HCT116 (cell line): ENCODE measurements at regions not wholly inside any gene's neighbourhood (a gene's known extent, or its start where the extent isn't known, plus 50 kb on each side); places are given as distances from the start of the nearest gene placed in this dataset.

Experiments
- ATAC-seq: fragments of 200-7000 bp; cut with Tn5 transposase; 2 replicates; pipeline ENCODE4 v1.9.1; 2020; ENCODE audit warnings: mild to moderate bottlenecking, moderate library complexity
- BruUV-seq: library from RNA; stranded (reverse); fragments of 400-500 nt; replicated peaks from 2 replicates; lab custom pipeline; 2021; lab: Mats Ljungman, UMichigan
- CTCF ChIA-PET: fragments of 300-600 bp; sonication (Branson Sonifier 250); formaldehyde crosslinking; loops from one replicate; lab custom pipeline; 2021; ENCODE audit warnings: antibody characterized with exemption; lab: Charles Lee
- POLR2A ChIA-PET: fragments of 300-600, 350-600 bp; sonication (Branson Sonifier 250); formaldehyde crosslinking; loops from one replicate; lab custom pipeline; 2021; ENCODE audit warnings: antibody characterized with exemption; lab: Charles Lee
- RAD21 ChIA-PET, 2 experiments: fragments of 300-600 bp; sonication (Branson Sonifier 250); formaldehyde crosslinking; loops; one replicate each; lab custom pipeline; 2023; ENCODE audit warnings: low total read pairs in 2 of 2; ENCODE audit not compliant: uncharacterized antibody in 2 of 2, unreplicated experiment in 2 of 2, low non-redundant PET in 1 of 2; lab: Charles Lee
- DNase-seq: peaks from one replicate; pipeline ENCODE4 v3.0.0-alpha.2; 2010; ENCODE audit warnings: low read depth, low spot score
- H2AFZ ChIP-seq: fragments of 200-600 bp; shearing (Covaris generic), sonication (generic); 2 replicates; pipeline ENCODE4 v1.6.1; 2017; ENCODE audit warnings: low read depth, mixed run types, mixed read lengths, antibody characterized with exemption, low read length; ENCODE audit not compliant: poor library complexity, severe bottlenecking
- H3K27ac ChIP-seq: 2 replicates; pipeline ENCODE4 v1.5.1; 2012; ENCODE audit warnings: low read depth, low read length
- H3K27me3 ChIP-seq: fragments of 200-600 bp; sonication (generic); 2 replicates; pipeline ENCODE4 v1.6.1; 2016; ENCODE audit warnings: mixed run types, low read length, mixed read lengths; ENCODE audit not compliant: insufficient read depth
- H3K36me3 ChIP-seq, 2 experiments: fragments of 200-500 bp in 1 of 2; fragments of 200-600 bp in 1 of 2; sonication (Bioruptor generic) in 1 of 2; sonication (generic) in 1 of 2; 2 replicates each; pipeline versions ENCODE4 v1.5.1 to v1.6.1; 2014 to 2016; ENCODE audit warnings: low read length in 2 of 2, inconsistent platforms in 1 of 2, mixed read lengths in 1 of 2, mixed run types in 1 of 2; ENCODE audit not compliant: insufficient read depth in 2 of 2, control insufficient read depth in 1 of 2
- H3K4me1 ChIP-seq, 2 experiments: fragments of 200-600 bp in 1 of 2; sonication (generic) in 1 of 2; 2 replicates each; pipeline versions ENCODE4 v1.5.1 to v1.6.1; 2012 to 2017; ENCODE audit warnings: low read length in 2 of 2, inconsistent platforms in 1 of 2, mild to moderate bottlenecking in 1 of 2, mixed read lengths in 1 of 2, mixed run types in 1 of 2, moderate library complexity in 1 of 2; ENCODE audit not compliant: insufficient read depth in 2 of 2, control insufficient read depth in 1 of 2
- H3K4me2 ChIP-seq: fragments of 200-600 bp; sonication (generic); 2 replicates; pipeline ENCODE4 v1.6.1; 2017; ENCODE audit warnings: mixed run types, low read length, mixed read lengths
- H3K4me3 ChIP-seq, 2 experiments: fragments of 200-600 bp in 1 of 2; sonication (generic) in 1 of 2; replicated peaks in 1 of 2; 2 replicates each; pipeline ENCODE4 v1.5.1; 2011 to 2016; ENCODE audit warnings: low read length in 2 of 2, control low read depth in 1 of 2, low read depth in 1 of 2, mild to moderate bottlenecking in 1 of 2, mixed read lengths in 1 of 2, mixed run types in 1 of 2
- H3K79me2 ChIP-seq: fragments of 200-600 bp; sonication (generic); 2 replicates; pipeline ENCODE4 v1.6.1; 2017; ENCODE audit warnings: mild to moderate bottlenecking, mixed run types, low read length, moderate library complexity, mixed read lengths; ENCODE audit not compliant: insufficient read depth
- H3K9ac ChIP-seq: fragments of 200-600 bp; sonication (generic); 2 replicates; pipeline ENCODE4 v1.6.1; 2016; ENCODE audit warnings: low read length, mixed read lengths
- H3K9me2 ChIP-seq: fragments of 200-600 bp; sonication (generic), shearing (Covaris generic); 2 replicates; pipeline ENCODE4 v1.6.1; 2017; ENCODE audit warnings: mixed run types, mild to moderate bottlenecking, moderate library complexity; ENCODE audit not compliant: insufficient read depth
- H3K9me3 ChIP-seq, 2 experiments: fragments of 200-500 bp in 1 of 2; fragments of 200-600 bp in 1 of 2; sonication (Bioruptor generic) in 1 of 2; sonication (generic) in 1 of 2; 2 replicates each; pipeline ENCODE4 v1.6.1; 2014 to 2017; ENCODE audit warnings: low read length in 2 of 2, mixed read lengths in 2 of 2, inconsistent platforms in 1 of 2, low read depth in 1 of 2, mild to moderate bottlenecking in 1 of 2, mixed run types in 1 of 2, moderate library complexity in 1 of 2; ENCODE audit not compliant: control insufficient read depth in 1 of 2, insufficient read depth in 1 of 2
- H4K20me1 ChIP-seq: fragments of 200-600 bp; sonication (generic), shearing (Covaris generic); 2 replicates; pipeline ENCODE4 v1.6.1; 2017; ENCODE audit warnings: mixed run types, mild to moderate bottlenecking, moderate library complexity; ENCODE audit not compliant: insufficient read depth
- CBX3 ChIP-seq: IDR thresholded peaks from 2 replicates; pipeline ENCODE4 v1.6.1; 2012; ENCODE audit warnings: low read depth
- CEBPB ChIP-seq: IDR thresholded peaks from 2 replicates; pipeline ENCODE4 v1.6.1; 2012; ENCODE audit warnings: low read depth
- EGR1 ChIP-seq: IDR thresholded peaks from 2 replicates; pipeline ENCODE4 v1.6.1; 2012; ENCODE audit warnings: low read depth
- EZH2 ChIP-seq: fragments of 200-600 bp; sonication (generic); IDR thresholded peaks from 2 replicates; pipeline ENCODE4 v1.6.1; 2017; ENCODE audit warnings: antibody characterized with exemption, mixed run types
- EZH2phosphoT487 ChIP-seq: fragments of 200-600 bp; IDR thresholded peaks from 2 replicates; pipeline ENCODE4 v1.6.1; 2018; ENCODE audit warnings: antibody characterized with exemption, borderline replicate concordance
- FOSL1 ChIP-seq: IDR thresholded peaks from 2 replicates; pipeline ENCODE4 v1.6.1; 2012; ENCODE audit warnings: low read depth
- JUND ChIP-seq: IDR thresholded peaks from 2 replicates; pipeline ENCODE4 v1.6.1; 2012
- MAX ChIP-seq: IDR thresholded peaks from 2 replicates; pipeline ENCODE4 v1.6.1; 2012
- RAD21 ChIP-seq: IDR thresholded peaks from 2 replicates; pipeline ENCODE4 v1.6.1; 2012; ENCODE audit warnings: low read depth, mild to moderate bottlenecking
- REST ChIP-seq: IDR thresholded peaks from 2 replicates; pipeline ENCODE4 v1.6.1; 2012; ENCODE audit warnings: low read depth
- SIN3A ChIP-seq: IDR thresholded peaks from 2 replicates; pipeline ENCODE4 v1.6.1; 2012; ENCODE audit warnings: low read depth
- SP1 ChIP-seq: IDR thresholded peaks from 2 replicates; pipeline ENCODE4 v1.6.1; 2012; ENCODE audit warnings: low read depth
- TCF7L2 ChIP-seq: IDR thresholded peaks from 2 replicates; pipeline ENCODE4 v1.7.0; 2011; ENCODE audit warnings: borderline replicate concordance, inconsistent platforms; ENCODE audit not compliant: insufficient read depth, insufficient read length; ENCODE audit errors: extremely low read depth
- YY1 ChIP-seq: IDR thresholded peaks from 2 replicates; pipeline ENCODE4 v1.6.1; 2011; ENCODE audit warnings: low read length, low read depth, moderate library complexity, mild to moderate bottlenecking; ENCODE audit not compliant: insufficient replicate concordance; ENCODE audit errors: extremely low read depth
- ZBTB33 ChIP-seq: IDR thresholded peaks from 2 replicates; pipeline ENCODE4 v1.6.1; 2011; ENCODE audit warnings: mild to moderate bottlenecking, low read length, moderate library complexity; ENCODE audit not compliant: insufficient replicate concordance; ENCODE audit errors: extremely low read depth
- ZFX ChIP-seq: fragments of 450-650 bp; IDR thresholded peaks from 2 replicates; pipeline ENCODE4 v1.6.1; 2017
- ZNF274 ChIP-seq: fragments of 200-500 bp; sonication (Bioruptor generic); IDR thresholded peaks from 2 replicates; pipeline ENCODE4 v1.6.1; 2014; ENCODE audit warnings: mild to moderate bottlenecking, low read depth, low read length, inconsistent platforms
- intact Hi-C: fragments of 100-400 bp; cut with micrococcal nuclease; formaldehyde crosslinking; loops from 2 replicates; pipeline ENCODE4 v1.10.0; 2022

- H3K9me3 ChIP-seq, result no peaks in the 10 kb centered on the region
- H3K9me2 ChIP-seq, result no peaks in the 10 kb centered on the region
- TF ChIP-seq SP1 (no peak), RAD21 (no peak), MAX (no peak), ZNF274 (no peak)
- no peak overlapping the region for H3K4me3 ChIP-seq
- DNase-seq (no peak), ATAC-seq (no peak)
- H2AFZ ChIP-seq, result no peak overlapping the region
- H3K4me2 ChIP-seq, result no peak overlapping the region
- H3K27me3 ChIP-seq, result no peaks in the 10 kb centered on the region
- H3K4me1 ChIP-seq, result no peaks in the 10 kb centered on the region
- intact Hi-C loops, result no loop called here
- no peaks in the 10 kb centered on the region for H3K36me3 ChIP-seq
- no TSS peak for BruUV-seq
- no peak overlapping the region for H3K9ac ChIP-seq
- CTCF ChIA-PET, result no interaction called here
- no peak overlapping the region for H3K27ac ChIP-seq
- POLR2A ChIA-PET, result no interaction called here
- RAD21 ChIA-PET, result no interaction called here
- no peaks in the 10 kb centered on the region for H4K20me1 ChIP-seq
- no peaks in the 10 kb centered on the region for H3K79me2 ChIP-seq
Observed at GRCh38 chr5:103354446-103354845, 95.9 kb downstream of the MACIR start.

- H4K20me1 ChIP-seq, result no peaks in the 10 kb centered on the region
- H3K4me1 ChIP-seq, result no peaks in the 10 kb centered on the region
- H3K4me2 ChIP-seq, result no peak overlapping the region
- no peaks in the 10 kb centered on the region for H3K79me2 ChIP-seq
- no peaks in the 10 kb centered on the region for H3K9me2 ChIP-seq
- POLR2A ChIA-PET, result no interaction called here
- no TSS peak for BruUV-seq
- DNase-seq (no peak), ATAC-seq (no peak)
- no peaks in the 10 kb centered on the region for H3K27me3 ChIP-seq
- no peak overlapping the region for H3K9ac ChIP-seq
- TF ChIP-seq SIN3A (no peak), JUND (no peak), EZH2phosphoT487 (no peak), ZFX (no peak), EGR1 (no peak), EZH2 (no peak), REST (no peak), ZBTB33 (no peak), TCF7L2 (no peak), MAX (no peak), RAD21 (no peak), CBX3 (no peak), YY1 (no peak), CEBPB (no peak), FOSL1 (no peak)
- H3K36me3 ChIP-seq, result no peaks in the 10 kb centered on the region
- H3K27ac ChIP-seq, result no peak overlapping the region
- CTCF ChIA-PET, result no interaction called here
- intact Hi-C loops, result no loop called here
- RAD21 ChIA-PET, result no interaction called here
- no peaks in the 10 kb centered on the region for H3K9me3 ChIP-seq
- H3K4me3 ChIP-seq, result no peak overlapping the region
- no peak overlapping the region for H2AFZ ChIP-seq
Observed at GRCh38 chr5:103353581-103353980, 95.0 kb downstream of the MACIR start.
